H1 (cell line): ENCODE measurements at regions not wholly inside any gene's neighbourhood (a gene's known extent, or its start where the extent isn't known, plus 50 kb on each side); places are given as distances from the start of the nearest gene placed in this dataset.

Experiments used
- CTCF ChIA-PET: fragments of 300-600 bp; sonication (Branson Sonifier 250); formaldehyde crosslinking; loops from one replicate; lab custom pipeline; 2021; ENCODE audit not compliant: partially characterized antibody; lab: Charles Lee
- POLR2A ChIA-PET: fragments of 300-600 bp; sonication (Branson Sonifier 250); formaldehyde crosslinking; loops from one replicate; lab custom pipeline; 2021; ENCODE audit warnings: inconsistent platforms; ENCODE audit not compliant: partially characterized antibody; lab: Charles Lee
- DNase-seq, 2 experiments: peaks; one replicate each; pipeline versions ENCODE4 v3.0.0 to v3.0.0-alpha.2; 2010 to 2022; ENCODE audit warnings: low spot score in 2 of 2, low read depth in 1 of 2, mixed read lengths in 1 of 2
- FAIRE-seq: peaks from 2 replicates; lab custom pipeline; 2011; peaks lifted over from hg19 to GRCh38; lab: Jason Lieb, UNC
- H2AFZ ChIP-seq: 2 replicates; pipeline ENCODE4 v1.8.1; 2012; ENCODE audit warnings: low read length, inconsistent platforms
- H2AK5ac ChIP-seq: 2 replicates; pipeline ENCODE4 v1.6.1; 2013; ENCODE audit warnings: low read depth, low read length
- H2BK120ac ChIP-seq: replicated peaks from 2 replicates; pipeline ENCODE3; 2013; ENCODE audit warnings: low read depth, low read length, inconsistent platforms
- H2BK12ac ChIP-seq: 2 replicates; pipeline ENCODE4 v1.6.1; 2013; ENCODE audit warnings: low read depth, low read length
- H2BK15ac ChIP-seq: 2 replicates; pipeline ENCODE4 v1.6.1; 2013; ENCODE audit warnings: low read length
- H2BK20ac ChIP-seq: 2 replicates; pipeline ENCODE4 v1.6.1; 2013; ENCODE audit warnings: low read length
- H2BK5ac ChIP-seq: 2 replicates; pipeline ENCODE4 v1.6.1; 2013; ENCODE audit warnings: low read depth, low read length
- H3K14ac ChIP-seq: 2 replicates; pipeline ENCODE4 v1.6.1; 2013; ENCODE audit warnings: inconsistent platforms; ENCODE audit not compliant: insufficient read length
- H3K18ac ChIP-seq: 2 replicates; pipeline ENCODE4 v1.6.1; 2013; ENCODE audit warnings: low read length; ENCODE audit errors: extremely low read depth
- H3K23ac ChIP-seq: 2 replicates; pipeline ENCODE4 v1.6.1; 2013; ENCODE audit warnings: inconsistent platforms; ENCODE audit not compliant: insufficient read length
- H3K23me2 ChIP-seq: 2 replicates; pipeline ENCODE4 v1.6.1; 2013; ENCODE audit warnings: low read depth, low read length
- H3K27ac ChIP-seq: 2 replicates; pipeline ENCODE4 v1.6.1; 2011; ENCODE audit warnings: low read depth, low read length, inconsistent platforms
- H3K27me3 ChIP-seq, 4 experiments: replicated peaks in 1 of 4; 1 replicate in 1 of 4; 2 replicates in 3 of 4; pipeline versions ENCODE4 v1.6.1 to v1.8.1; 2011 to 2013; ENCODE audit warnings: low read length in 3 of 4, mild to moderate bottlenecking in 3 of 4, inconsistent platforms in 2 of 4, mixed read lengths in 2 of 4, moderate library complexity in 1 of 4; ENCODE audit not compliant: control insufficient read depth in 3 of 4, insufficient read depth in 3 of 4; ENCODE audit errors: extremely low read depth in 1 of 4
- H3K36me3 ChIP-seq, 4 experiments: 2 replicates each; pipeline versions ENCODE4 v1.6.1 to v1.8.1; 2011 to 2013; ENCODE audit warnings: mild to moderate bottlenecking in 4 of 4, low read length in 3 of 4, moderate library complexity in 2 of 4, control low read depth in 1 of 4, inconsistent platforms in 1 of 4; ENCODE audit not compliant: insufficient read depth in 4 of 4, control insufficient read depth in 2 of 4
- H3K4ac ChIP-seq: replicated peaks from 2 replicates; pipeline ENCODE3; 2013; ENCODE audit warnings: low read length, low read depth, mixed read lengths, inconsistent platforms; ENCODE audit not compliant: insufficient read length
- H3K4me1 ChIP-seq, 4 experiments: replicated peaks in 1 of 4; 1 replicate in 1 of 4; 2 replicates in 3 of 4; pipeline versions ENCODE4 v1.6.1 to v1.8.1; 2011 to 2013; ENCODE audit warnings: low read length in 3 of 4, inconsistent platforms in 2 of 4, mixed read lengths in 1 of 4; ENCODE audit not compliant: insufficient read depth in 4 of 4, control insufficient read depth in 3 of 4
- H3K4me2 ChIP-seq, 2 experiments: 2 replicates each; pipeline versions ENCODE4 v1.6.1 to v1.8.1; 2011 to 2013; ENCODE audit warnings: low read depth in 2 of 2, low read length in 2 of 2, control low read depth in 1 of 2, inconsistent platforms in 1 of 2, mild to moderate bottlenecking in 1 of 2; ENCODE audit not compliant: insufficient read depth in 1 of 2
- H3K4me3 ChIP-seq, 4 experiments: fragments of 200-600, 300-600 bp in 1 of 4; sonication (generic), shearing (Covaris generic), sonication (Bioruptor Twin) in 1 of 4; 2 replicates each; pipeline versions ENCODE4 v1.5.1 to v1.8.1; 2011 to 2016; ENCODE audit warnings: low read length in 4 of 4, low read depth in 3 of 4, control low read depth in 2 of 4, inconsistent platforms in 2 of 4, mild to moderate bottlenecking in 2 of 4, mixed read lengths in 1 of 4, moderate library complexity in 1 of 4; ENCODE audit not compliant: insufficient read depth in 2 of 4; ENCODE audit errors: extremely low read depth in 1 of 4
- H3K56ac ChIP-seq: replicated peaks from 2 replicates; pipeline ENCODE3; 2013; ENCODE audit warnings: low read depth, mild to moderate bottlenecking, mixed read lengths, low read length, inconsistent platforms; ENCODE audit not compliant: insufficient read length
- H3K79me1 ChIP-seq: 2 replicates; pipeline ENCODE4 v1.6.1; 2013; ENCODE audit warnings: low read depth, low read length, control low read depth
- H3K79me2 ChIP-seq, 2 experiments: 2 replicates each; pipeline versions ENCODE4 v1.6.1 to v1.8.1; 2012 to 2013; ENCODE audit warnings: low read length in 2 of 2, mild to moderate bottlenecking in 2 of 2, inconsistent platforms in 1 of 2; ENCODE audit not compliant: insufficient read depth in 2 of 2, control insufficient read depth in 1 of 2
- H3K9ac ChIP-seq, 4 experiments: replicated peaks in 1 of 4; 1 replicate in 1 of 4; 2 replicates in 3 of 4; pipeline versions ENCODE4 v1.6.1 to v1.8.1; 2011 to 2013; ENCODE audit warnings: low read depth in 3 of 4, low read length in 3 of 4, control low read depth in 2 of 4, mild to moderate bottlenecking in 2 of 4, moderate library complexity in 2 of 4, inconsistent platforms in 1 of 4; ENCODE audit errors: extremely low read depth in 1 of 4
- H3K9me3 ChIP-seq, 2 experiments: 2 replicates each; pipeline versions ENCODE4 v1.6.1 to v1.8.1; 2012 to 2013; ENCODE audit warnings: mild to moderate bottlenecking in 2 of 2, moderate library complexity in 2 of 2, control low read depth in 1 of 2, inconsistent platforms in 1 of 2, low read depth in 1 of 2, low read length in 1 of 2, mixed read lengths in 1 of 2; ENCODE audit not compliant: insufficient read depth in 2 of 2
- H4K20me1 ChIP-seq, 2 experiments: replicated peaks in 1 of 2; 2 replicates each; pipeline versions ENCODE3 to v1.8.1; 2011 to 2013; ENCODE audit warnings: inconsistent platforms in 2 of 2, low read length in 2 of 2, mild to moderate bottlenecking in 1 of 2; ENCODE audit not compliant: insufficient read depth in 2 of 2, control insufficient read depth in 1 of 2
- H4K5ac ChIP-seq: 2 replicates; pipeline ENCODE4 v1.6.1; 2013; ENCODE audit warnings: low read length, low read depth, mixed read lengths, inconsistent platforms; ENCODE audit not compliant: insufficient read length
- H4K8ac ChIP-seq: 2 replicates; pipeline ENCODE4 v1.8.0; 2013; ENCODE audit warnings: mild to moderate bottlenecking, moderate library complexity, low read length, inconsistent platforms; ENCODE audit not compliant: insufficient read depth; ENCODE audit errors: extremely low read depth
- H4K91ac ChIP-seq: replicated peaks from 2 replicates; pipeline ENCODE3; 2013; ENCODE audit warnings: low read length, mixed read lengths, inconsistent platforms; ENCODE audit not compliant: insufficient read length
- BCL11A ChIP-seq, 2 experiments: IDR thresholded peaks; one replicate each; pipeline ENCODE4 v1.6.1; 2011; ENCODE audit warnings: low read depth in 2 of 2, low read length in 2 of 2, mild to moderate bottlenecking in 2 of 2
- CBX5 ChIP-seq: fragments of 300-800, 300-1000 bp; sonication (generic); IDR thresholded peaks from 2 replicates; pipeline ENCODE4 v1.7.1; 2016; ENCODE audit warnings: antibody characterized with exemption, low read length, low read depth
- HDAC2 ChIP-seq, 2 experiments: fragments of 300-600 bp in 1 of 2; sonication (generic) in 1 of 2; IDR thresholded peaks; 2 replicates each; pipeline ENCODE4 v1.6.1; 2011 to 2012; ENCODE audit warnings: low read depth in 2 of 2, low read length in 2 of 2, mild to moderate bottlenecking in 2 of 2, moderate library complexity in 2 of 2, borderline replicate concordance in 1 of 2, inconsistent platforms in 1 of 2
- MAFK ChIP-seq: IDR thresholded peaks from 2 replicates; pipeline ENCODE4 v1.6.1; 2012; ENCODE audit warnings: low read depth, mild to moderate bottlenecking, improper control_type of control experiment, low read length
- RNF2 ChIP-seq: fragments of 200-900, 300-1000 bp; sonication (generic); IDR thresholded peaks from 2 replicates; pipeline ENCODE4 v1.7.1; 2016; ENCODE audit warnings: borderline replicate concordance, low read depth, mild to moderate bottlenecking, antibody characterized with exemption, low read length; ENCODE audit not compliant: poor library complexity, severe bottlenecking; ENCODE audit errors: missing control alignments
- SP2 ChIP-seq: IDR thresholded peaks from 2 replicates; pipeline ENCODE4 v1.6.1; 2012; ENCODE audit warnings: mild to moderate bottlenecking, low read length, inconsistent platforms
- WGBS, 2 experiments: shearing (Covaris generic) in 1 of 2; methylation state at CpG; one replicate each; pipeline versions ENCODE4 v1.1.6 to v1.1.7; 2013 to 2015; ENCODE audit warnings: low lambda C conversion rate in 2 of 2, mixed read lengths in 2 of 2, inconsistent platforms in 1 of 2, low coverage in 1 of 2, missing lambda C conversion rate in 1 of 2; ENCODE audit not compliant: insufficient replicate concordance in 2 of 2, insufficient coverage in 1 of 2, insufficient read length in 1 of 2; ENCODE audit errors: extremely low coverage in 1 of 2, missing lambda C conversion rate in 1 of 2; 5-methylcytosine and 5-hydroxymethylcytosine counted together
- TF ChIP-seq, protein P1 (sequence below): IDR thresholded peaks from 2 replicates; pipeline ENCODE4 v1.6.1; 2011; ENCODE audit warnings: low read depth, mild to moderate bottlenecking, low read length; ENCODE audit not compliant: insufficient read depth
- TF ChIP-seq, protein P2 (sequence below): IDR thresholded peaks from 2 replicates; pipeline ENCODE4 v1.6.1; 2012; ENCODE audit warnings: low read length, inconsistent platforms

DNA sequence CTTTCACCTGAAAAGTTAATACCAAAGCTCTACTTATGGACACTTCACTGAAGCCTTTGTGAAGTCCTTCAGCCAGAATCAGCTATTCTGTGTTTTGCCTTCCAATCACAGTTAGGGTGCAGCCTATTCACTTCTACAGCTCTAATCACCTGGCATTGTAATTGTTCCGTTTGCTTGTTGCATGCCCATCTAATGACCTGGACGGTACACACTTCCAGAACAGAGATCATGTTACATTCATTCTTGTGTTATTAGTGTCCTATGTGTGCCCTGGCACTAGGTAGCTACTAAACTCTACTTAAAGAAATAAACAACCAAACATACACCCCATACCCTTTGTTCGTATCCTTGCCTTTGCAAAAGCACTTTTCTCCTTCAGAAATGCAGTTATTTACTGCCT is 1162.9 kb upstream of the WWC1 start:
- H2BK15ac ChIP-seq = no peak overlapping the region
- no peak overlapping the region for H2BK120ac ChIP-seq
- no peak overlapping the region for H3K4me2 ChIP-seq
- H3K18ac ChIP-seq = no peak overlapping the region
- H3K36me3 ChIP-seq = no peaks in the 10 kb centered on the region
- no peak overlapping the region for H2BK12ac ChIP-seq
- no peak overlapping the region for H4K91ac ChIP-seq
- no peak overlapping the region for H3K27ac ChIP-seq
- H3K9me3 ChIP-seq = no peaks in the 10 kb centered on the region
- DNase-seq = no peak
- H4K20me1 ChIP-seq = no peaks in the 10 kb centered on the region
- no peak overlapping the region for H2BK5ac ChIP-seq
- H3K56ac ChIP-seq = no peak overlapping the region
- no peak for FAIRE-seq
- no peaks in the 10 kb centered on the region for H3K79me1 ChIP-seq
- no peak overlapping the region for H4K8ac ChIP-seq
- no peak overlapping the region for H2AFZ ChIP-seq
- no peak overlapping the region for H3K9ac ChIP-seq
- H3K14ac ChIP-seq = no peak overlapping the region
- WGBS, 2 experiments = 89% methylated on average over 3 of the region's 3 CpGs; no CpG with 5 or more reads in 1 of the 2 experiments
- H2AK5ac ChIP-seq = no peak overlapping the region
- H4K5ac ChIP-seq = no peak overlapping the region
- no peaks in the 10 kb centered on the region for H3K27me3 ChIP-seq
- no peak overlapping the region for H3K4ac ChIP-seq
- H3K23ac ChIP-seq = no peak overlapping the region
- no peaks in the 10 kb centered on the region for H3K79me2 ChIP-seq
- CTCF ChIA-PET = interaction anchor here (0.6 to 1.1 kb wide), 2 partner anchors 595 to 1369 kb away, joined by 3 read pairs; no protein-coding TSS in a partner anchor
- POLR2A ChIA-PET = no interaction called here
- TF ChIP-seq MAFK (no peak), SP2 (no peak), CBX5 (no peak), HDAC2 (IDR thresholded peaks at IDR 0.05; ENCODE audit: borderline replicate concordance in 1 of 2, low read depth in 2 of 2, low read length in 2 of 2) (no peak), RNF2 (no peak), BCL11A (IDR thresholded peaks at IDR 0.05; ENCODE audit: low read depth in 2 of 2, low read length in 2 of 2) (no peak)
- TF ChIP-seq, protein P1, sequence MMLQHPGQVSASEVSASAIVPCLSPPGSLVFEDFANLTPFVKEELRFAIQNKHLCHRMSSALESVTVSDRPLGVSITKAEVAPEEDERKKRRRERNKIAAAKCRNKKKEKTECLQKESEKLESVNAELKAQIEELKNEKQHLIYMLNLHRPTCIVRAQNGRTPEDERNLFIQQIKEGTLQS = no peak
- TF ChIP-seq, protein P2, sequence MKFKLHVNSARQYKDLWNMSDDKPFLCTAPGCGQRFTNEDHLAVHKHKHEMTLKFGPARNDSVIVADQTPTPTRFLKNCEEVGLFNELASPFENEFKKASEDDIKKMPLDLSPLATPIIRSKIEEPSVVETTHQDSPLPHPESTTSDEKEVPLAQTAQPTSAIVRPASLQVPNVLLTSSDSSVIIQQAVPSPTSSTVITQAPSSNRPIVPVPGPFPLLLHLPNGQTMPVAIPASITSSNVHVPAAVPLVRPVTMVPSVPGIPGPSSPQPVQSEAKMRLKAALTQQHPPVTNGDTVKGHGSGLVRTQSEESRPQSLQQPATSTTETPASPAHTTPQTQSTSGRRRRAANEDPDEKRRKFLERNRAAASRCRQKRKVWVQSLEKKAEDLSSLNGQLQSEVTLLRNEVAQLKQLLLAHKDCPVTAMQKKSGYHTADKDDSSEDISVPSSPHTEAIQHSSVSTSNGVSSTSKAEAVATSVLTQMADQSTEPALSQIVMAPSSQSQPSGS = no peak
- no peaks in the 10 kb centered on the region for H3K4me1 ChIP-seq
- no peaks in the 10 kb centered on the region for H3K23me2 ChIP-seq
- no peak overlapping the region for H3K4me3 ChIP-seq
- H2BK20ac ChIP-seq = no peak overlapping the region
